CMK (cell line): ENCODE measurements at regions not wholly inside any gene's neighbourhood (a gene's known extent, or its start where the extent isn't known, plus 50 kb on each side); places are given as distances from the start of the nearest gene placed in this dataset.

ENCODE experiments used
- DNase-seq: peaks from one replicate; pipeline ENCODE4 v3.0.0-alpha.2; 2010; ENCODE audit warnings: low read depth

- no peak for DNase-seq
Measured at GRCh38 chr15:46710401-46710960, 1006.8 kb upstream of the SEMA6D start.

- no peak for DNase-seq
Measured at GRCh38 chr15:46713045-46713444, 1004.3 kb upstream of the SEMA6D start.

DNA sequence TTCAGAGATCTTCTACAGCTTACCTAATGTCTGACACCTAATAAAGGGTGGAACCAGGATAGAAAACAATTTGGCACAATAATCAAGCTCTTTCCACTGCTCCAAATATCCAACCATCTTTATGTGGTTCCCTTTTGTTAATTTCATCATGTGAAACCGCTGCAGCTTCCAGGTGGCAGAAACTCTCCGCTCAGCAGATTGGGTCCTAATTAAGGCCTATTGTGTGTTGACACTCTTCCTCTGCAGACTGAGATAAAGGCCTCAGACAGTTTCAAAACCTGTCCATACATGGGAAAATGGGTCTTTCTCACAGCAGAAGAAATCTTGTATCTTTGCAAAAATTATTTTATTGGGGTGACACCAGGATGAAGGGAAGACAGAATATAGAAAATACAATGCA, 1002.4 kb upstream of the SEMA6D start:
- DNase-seq, result no peak

- DNase-seq, result no peak
Measured at GRCh38 chr15:46723308-46723707, 994.0 kb upstream of the SEMA6D start.

DNA sequence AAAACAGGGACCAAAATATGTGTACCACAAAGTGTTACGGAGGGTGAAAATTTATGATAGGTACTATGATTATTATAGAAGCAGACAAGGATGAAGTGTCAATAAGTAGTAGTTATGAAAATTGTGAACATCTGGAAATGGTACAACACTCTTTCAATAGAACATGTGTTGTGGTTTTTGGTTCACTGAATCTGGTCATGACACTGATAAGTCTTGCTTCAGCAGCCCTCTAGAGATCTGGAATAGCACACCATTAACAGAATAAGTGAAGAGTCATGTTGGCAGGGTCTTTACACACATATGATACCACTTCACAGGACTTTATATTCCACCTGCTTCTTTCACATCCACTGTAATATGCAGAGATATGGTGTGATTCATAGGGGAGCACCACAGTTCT, 985.2 kb upstream of the SEMA6D start:
- no peak for DNase-seq

DNA sequence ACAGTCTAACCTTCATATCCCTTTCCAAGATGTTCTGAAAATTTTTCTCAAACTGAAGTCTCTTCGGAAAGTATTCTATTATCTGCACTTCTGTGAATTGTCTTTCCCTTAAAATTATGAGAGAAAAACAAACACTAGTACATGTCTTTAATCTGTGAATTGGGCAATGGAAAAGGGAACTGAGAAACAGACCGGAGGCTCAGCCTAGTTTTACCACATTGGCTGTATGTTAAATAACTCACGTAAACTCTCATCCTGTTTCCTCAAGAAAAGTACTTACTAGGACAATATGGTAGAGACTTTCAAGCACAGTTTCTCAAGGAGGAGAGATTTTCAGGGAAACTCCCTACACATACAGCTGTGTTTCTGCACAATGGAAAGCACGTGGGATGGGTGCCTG, 982.2 kb upstream of the SEMA6D start:
- DNase-seq, result no peak

- no peak for DNase-seq
Measured at GRCh38 chr15:46751303-46751702, 966.0 kb upstream of the SEMA6D start.

DNA sequence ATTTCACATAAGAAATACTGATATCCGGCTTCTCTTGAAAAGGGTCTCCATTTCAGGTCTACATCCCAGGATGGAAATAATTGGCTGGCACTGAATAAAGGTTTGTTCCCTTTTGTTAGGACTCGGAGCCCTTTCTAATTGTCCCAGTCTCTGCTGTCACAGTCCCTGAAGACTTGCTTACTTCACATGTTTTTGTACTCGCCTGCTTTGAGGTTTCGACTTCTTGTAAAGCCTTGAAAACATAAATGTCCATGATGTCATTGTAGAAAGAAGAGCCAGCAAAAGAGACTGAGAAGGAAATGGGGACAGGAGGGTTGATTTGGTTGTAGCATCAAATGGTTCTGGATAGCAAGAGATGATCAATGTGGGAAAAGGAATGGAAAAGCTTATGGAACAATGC, 963.4 kb upstream of the SEMA6D start:
- no peak for DNase-seq

- no peak for DNase-seq
Measured at GRCh38 chr15:46763091-46763490, 954.2 kb upstream of the SEMA6D start.

DNA sequence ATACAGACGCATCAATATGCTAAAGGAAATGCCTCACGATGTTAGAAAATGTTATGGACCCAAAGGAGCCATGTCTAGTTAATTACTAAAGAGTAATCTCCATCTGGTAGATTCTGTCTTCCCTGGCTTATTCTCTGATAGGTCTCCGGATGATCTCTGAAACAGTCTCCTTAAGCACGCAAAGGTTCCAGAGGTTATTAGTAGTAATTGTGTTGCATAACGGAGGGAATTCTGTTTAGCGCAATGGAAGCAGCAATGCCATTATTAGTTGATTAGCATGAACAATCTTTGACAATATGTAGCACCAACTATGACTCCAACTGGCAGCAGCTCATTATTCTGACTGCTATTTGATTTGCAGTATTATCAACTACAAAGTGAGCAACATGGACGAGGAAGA, 952.5 kb upstream of the SEMA6D start:
- DNase-seq, result no peak

DNA sequence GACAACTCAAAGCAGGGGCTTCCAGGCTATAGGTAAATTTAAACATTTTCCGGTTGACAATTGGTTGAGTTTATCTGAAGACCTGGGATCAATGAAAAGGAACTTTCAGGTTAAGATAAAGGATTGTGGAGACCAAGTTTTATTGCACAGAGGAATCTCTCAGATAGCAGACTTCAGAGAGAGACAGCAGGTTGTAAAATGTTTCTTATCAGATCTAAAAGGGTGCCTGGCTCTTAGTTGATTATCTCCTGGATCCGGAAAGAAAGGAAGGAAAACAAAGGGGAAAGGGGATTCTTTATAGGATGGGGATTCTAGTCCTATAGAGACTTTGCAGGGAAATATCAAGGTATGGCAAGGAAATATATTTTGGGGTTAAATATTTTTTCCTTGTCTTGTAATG, 951.3 kb upstream of the SEMA6D start:
- DNase-seq, result no peak

- DNase-seq, result no peak
Measured at GRCh38 chr15:46768287-46768686, 949.0 kb upstream of the SEMA6D start.

GRCh38 chr15:46773016-46773415, 944.3 kb upstream of the SEMA6D start:
- no peak for DNase-seq

GRCh38 chr15:46778876-46779275, 938.4 kb upstream of the SEMA6D start:
- DNase-seq, result no peak

DNA sequence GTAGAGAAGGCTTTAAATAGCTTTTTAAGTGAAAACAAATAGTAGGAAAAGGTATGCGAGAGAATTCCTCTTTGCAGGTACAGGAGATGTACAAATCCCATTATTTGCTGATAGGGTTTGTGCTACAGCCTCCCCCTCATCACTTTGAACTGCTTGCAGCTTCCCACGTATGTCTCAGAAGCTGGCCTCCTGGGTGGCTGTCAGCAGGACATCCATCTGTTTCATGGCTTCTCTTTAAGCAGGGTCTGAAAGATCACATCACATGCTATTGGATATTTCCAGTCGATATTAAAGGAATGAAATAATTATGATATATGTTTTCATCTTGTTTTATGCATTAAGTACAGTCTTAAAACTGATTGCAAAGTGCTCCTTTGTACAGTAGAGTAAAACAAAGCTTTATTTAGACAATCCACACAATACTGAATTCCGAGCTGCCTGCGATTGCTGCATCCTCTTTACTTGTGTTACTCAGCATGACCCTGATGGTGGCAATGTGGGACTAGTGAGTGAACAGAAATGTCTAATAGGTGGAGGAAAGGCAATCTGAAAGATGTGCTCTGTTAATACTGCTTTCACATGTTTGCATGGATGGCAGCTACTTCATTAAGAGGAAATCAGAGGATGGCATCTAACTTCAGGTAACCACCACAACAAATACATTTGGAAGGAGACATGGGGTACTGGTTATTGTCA, 930.6 kb upstream of the SEMA6D start:
- DNase-seq, result no peak

DNA sequence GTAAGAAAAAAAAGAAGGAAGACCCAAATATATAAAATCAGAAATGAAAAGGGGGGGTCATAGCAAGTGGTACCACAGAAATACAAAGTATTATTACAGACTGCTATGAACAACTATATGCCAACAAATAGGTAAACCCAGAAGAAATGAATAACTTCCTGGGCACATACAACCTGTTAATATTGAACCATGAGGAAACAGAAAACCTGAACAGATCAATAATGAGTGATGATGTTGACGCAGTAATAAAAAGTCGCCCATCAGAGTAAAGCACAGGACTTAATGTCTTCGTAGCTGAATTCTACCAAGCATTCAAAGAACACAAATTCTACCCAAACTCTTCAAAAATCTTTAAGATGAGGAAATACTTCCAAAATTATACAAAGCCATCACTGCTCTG, 921.6 kb upstream of the SEMA6D start:
- DNase-seq, result no peak

DNA sequence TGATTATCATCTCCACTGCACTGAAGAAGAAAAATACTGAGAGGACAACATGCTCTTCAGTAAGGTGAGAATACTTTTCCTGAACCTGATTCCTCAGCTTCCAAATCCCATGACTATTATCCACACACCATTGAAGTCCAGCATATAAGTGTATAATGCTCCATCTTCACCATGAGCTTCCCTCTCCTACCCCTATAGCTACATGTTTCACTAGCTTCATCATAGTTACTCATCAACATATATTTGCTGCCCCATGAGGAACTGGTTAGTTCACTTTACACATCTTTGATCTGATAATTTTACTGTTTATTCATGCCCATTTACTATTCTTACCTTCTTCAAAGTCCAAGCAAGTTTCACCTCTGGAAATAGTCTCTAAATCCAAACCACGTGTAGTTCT, 908.5 kb upstream of the SEMA6D start:
- DNase-seq, result no peak

DNA sequence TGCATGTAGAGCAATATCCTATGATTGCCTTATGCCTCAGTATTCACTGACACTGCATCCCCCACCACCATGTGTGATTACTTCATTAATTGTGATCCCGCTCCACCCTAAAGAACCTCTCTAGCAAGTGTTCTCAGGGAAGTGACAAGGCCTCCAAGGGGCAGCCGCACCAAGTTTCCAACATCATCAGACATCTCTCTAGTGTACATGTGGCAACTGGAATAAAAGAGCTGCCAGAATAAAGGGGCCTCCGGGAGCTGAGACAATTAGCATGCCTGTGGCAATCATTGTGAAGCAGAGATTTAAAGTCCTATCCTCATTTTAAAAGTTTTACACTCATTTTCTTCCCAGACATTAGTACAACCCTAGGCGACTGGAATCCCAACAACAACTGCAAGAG, 902.1 kb upstream of the SEMA6D start:
- DNase-seq, result no peak

DNA sequence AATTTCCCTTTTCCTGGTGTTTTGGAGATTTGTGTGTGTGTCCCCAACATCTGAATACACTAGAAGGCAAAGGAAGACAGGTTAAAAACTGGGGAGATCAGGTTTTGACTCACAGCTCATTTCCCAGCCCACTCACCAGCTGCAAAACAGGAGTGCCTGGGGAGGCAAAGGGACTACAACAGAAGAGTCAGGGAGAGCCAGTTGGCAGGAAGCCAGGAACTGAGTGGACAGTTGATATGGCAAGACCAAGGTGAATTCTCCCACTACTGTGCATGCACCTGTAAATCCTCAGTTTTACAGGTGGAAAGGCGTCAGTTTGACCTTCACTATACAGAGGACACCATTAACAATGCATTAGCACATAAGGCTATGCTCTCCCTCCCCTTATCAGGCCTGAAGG, 901.5 kb upstream of the SEMA6D start:
- no peak for DNase-seq

DNA sequence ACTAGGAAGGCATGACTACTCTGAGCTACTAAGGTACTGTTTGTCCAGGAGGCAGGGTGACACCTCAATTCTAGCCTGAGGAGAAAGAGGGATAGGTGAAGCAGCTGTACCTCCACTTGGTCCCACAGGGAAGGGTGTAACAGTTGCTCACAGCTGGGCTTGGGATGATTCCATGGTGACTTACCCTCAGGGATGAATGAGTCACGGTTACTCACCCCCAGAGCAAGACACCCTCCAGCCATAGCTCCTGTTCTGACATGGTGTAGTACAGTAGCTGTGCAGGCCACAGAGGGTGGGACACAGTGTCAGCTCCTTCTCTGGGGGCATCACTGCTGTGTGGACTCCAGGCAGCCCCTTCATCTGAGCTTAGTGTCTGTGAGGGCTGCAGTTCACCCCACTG, 868.6 kb upstream of the SEMA6D start:
- no peak for DNase-seq

DNA sequence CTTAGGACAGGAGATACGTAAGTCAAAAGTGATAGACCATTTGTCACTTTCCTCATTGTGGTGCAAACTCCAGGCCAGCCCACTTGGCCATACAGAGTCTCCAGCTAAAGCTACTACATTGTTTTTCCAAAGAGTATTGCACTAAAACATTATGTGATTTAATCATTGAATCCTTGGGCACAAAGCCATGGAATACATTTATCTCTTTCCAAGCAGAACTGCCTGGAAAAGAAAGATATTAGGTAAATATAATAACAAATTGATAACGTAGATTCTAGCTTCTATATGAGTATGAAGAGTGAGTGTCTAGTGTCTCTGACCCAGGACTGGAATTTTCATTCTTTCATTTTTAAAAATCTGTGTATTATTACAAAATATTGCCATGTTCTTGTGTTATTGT, 863.7 kb upstream of the SEMA6D start:
- DNase-seq, result no peak

GRCh38 chr15:46854564-46854963, 862.7 kb upstream of the SEMA6D start:
- DNase-seq, result no peak

- no peak for DNase-seq
Measured at GRCh38 chr15:46855388-46855787, 861.9 kb upstream of the SEMA6D start.

- DNase-seq, result no peak
Measured at GRCh38 chr15:46856839-46857502, 860.3 kb upstream of the SEMA6D start.
